Fibroblast of skin of back (primary cell): ENCODE measurements at regions not wholly inside any gene's neighbourhood (a gene's known extent, or its start where the extent isn't known, plus 50 kb on each side); places are given as distances from the start of the nearest gene placed in this dataset.
"Not testable (repeated sequence)": the region's sequence is repeated elsewhere in the genome, so short reads cannot be mapped to it uniquely, and the experiment has no call there.

ENCODE experiments used
- DNase-seq: peaks from one replicate; pipeline ENCODE4 v3.0.0-alpha.2; 2013

DNA sequence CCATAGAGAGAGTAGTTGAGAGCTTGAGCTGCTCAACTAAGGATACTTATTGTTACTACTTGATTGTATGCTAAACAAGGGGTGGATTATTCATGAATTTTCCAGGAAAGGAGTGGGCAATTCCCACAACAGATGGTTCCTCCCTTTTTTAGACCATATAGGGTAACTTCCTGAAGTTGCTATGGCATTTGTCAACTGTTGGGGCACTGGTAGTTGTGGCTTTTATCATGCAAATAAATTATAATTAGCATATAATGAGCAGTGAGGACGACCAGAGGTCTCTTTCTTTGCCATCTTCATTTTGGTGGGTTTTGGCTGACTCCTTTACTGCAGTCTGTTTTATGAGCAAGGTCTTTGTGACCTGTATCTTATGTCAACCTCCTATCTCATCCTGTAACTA is 1403.5 kb upstream of the PABPC4L start:
- no peak for DNase-seq

DNA sequence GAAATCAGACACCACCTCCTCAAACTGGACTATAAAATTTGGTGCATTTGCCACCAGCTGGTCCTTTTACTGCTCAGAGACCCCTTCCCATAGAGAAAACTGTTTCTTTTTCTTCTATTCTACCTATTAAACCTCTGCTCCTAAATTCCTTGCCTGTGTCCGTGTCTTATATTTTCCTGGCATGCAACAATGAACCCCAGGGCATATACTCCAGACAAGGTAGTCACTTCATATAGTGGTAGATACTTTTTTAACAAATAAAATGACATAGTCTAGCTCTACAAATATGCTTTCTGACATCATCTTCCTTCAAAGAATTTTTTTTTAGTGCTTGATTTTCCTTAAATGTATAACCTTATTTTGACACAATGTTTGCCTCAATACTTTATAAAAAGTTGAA is 1402.9 kb upstream of the PABPC4L start:
- no peak for DNase-seq

DNA sequence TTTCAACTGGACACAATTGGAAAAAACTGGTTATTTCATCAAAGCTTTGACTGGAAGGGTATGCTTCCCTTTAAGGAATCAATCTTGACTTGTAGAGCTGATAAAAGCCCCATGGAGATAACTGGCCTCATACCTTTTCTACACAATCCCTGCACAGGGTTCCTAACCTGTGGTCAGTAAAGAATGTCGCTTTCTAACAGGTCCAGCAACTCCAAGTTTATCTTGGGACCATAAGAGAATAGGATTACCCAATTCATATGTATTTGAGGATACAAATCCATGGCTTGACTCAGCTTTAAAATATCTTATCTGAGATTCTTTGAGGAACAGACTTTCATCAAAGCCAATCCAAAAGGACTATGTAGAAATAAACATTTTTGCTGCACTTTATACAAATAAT is 1399.8 kb upstream of the PABPC4L start:
- no peak for DNase-seq

DNA sequence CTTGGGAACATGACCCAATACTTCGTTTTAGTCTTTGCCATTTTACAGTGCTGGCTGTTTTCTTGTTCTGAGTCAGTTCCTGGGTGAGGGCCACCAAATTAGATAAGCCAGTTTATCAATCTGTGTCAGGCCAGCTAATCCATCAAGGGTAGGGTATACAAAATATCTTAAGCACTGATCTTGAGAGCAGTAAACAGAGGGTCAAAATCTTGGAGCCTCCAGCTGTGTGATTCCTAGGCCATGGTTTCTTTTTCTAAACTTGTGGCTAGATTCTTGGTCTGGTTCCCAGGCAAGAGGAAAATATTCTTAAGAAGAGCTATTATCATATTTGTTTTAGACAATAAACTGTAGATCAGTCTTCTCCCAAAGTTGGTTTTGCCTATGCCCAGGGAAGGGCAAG is 1396.6 kb upstream of the PABPC4L start:
- no peak for DNase-seq

DNA sequence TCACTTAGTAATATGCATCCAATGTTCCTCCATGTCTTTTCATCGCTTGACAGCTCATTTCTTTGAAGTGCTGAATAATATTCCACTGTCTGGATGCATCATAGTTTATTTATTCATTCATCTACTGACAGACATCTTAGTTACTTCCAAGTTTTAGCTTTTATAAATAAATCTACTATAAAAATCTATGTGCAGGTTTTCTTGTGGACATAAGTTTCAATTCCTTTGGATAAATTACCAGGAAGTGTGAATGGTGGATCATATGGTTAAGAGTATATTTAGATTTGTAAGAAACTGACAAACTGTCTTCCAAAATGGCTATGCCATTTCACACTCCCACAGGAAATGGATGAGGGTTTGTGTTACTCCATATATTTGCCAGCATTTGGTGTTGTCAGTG is 1392.9 kb upstream of the PABPC4L start:
- no peak for DNase-seq

DNA sequence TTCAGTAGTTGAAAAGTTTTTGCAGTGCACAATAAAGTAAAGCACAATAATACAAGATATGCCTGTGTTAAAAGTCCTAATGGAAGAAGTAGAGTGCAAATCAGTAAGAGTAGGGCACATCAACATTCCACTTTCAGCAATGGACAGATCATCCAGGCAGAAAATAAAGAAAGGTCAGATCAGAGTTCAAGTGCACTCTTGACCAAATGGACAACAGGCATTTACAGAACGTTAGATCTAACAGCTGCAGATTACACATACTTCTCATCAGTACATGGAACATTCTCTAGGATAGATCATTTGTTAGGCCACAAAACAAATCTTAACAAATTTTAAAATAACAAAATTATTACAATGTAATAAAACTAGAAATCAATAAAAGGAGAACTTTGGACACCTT is 1373.5 kb upstream of the PABPC4L start:
- DNase-seq: no peak

DNA sequence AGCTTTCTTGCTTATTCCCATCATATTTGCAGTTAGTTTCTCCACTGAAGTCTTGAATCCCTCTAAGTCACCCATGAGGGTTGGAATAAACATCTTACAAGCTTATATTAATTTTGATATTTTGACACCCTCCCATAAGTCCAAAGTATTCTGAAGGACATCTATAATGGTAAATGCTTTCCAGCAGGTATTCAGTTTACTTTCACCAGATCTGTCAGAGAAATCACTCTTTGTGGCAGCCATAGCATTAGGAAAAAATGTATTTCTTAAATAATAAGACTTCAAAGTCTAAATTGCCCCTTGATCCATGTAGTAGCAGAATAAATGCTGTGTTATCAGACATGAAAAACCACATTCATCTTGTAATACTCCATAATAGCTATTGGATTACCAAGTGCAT is 1371.7 kb upstream of the PABPC4L start:
- no peak for DNase-seq

DNA sequence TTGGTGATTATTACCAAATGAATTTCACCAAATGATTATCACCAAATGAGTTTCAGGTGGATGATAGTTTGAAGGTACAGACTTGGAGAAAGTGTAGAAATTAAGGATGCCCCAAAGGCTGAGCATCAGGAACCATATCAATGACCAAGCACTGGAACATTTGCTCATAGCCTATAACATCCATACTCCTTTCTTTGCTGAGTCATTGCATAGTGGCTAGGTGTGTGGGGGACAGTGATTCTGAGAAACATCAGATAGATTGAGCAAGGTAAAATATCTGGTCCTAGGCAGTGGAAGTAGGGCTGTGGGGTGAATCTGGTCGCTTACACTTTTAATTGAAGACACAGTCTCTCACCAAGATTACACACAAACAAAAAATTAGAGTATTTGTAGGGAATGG is 1362.5 kb upstream of the PABPC4L start:
- DNase-seq: no peak

DNA sequence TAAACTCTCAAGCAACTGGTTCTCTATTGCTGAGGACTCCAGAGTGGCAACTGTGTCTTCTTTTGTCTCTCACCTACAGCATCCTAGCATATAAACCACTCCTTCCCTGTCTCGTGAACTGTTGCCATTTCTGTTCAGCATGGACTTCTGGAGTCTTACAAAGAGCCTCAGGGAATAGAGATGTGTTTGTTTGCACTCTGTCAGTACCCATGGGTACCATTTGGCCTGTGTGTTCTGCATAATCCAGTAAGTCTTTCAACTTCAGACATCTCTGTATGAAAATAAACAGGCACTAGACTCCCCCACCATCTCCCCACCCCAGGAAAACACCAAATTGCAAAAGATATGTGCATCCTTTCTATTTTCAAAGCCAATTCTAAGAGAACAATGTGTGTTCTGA is 1351.6 kb upstream of the PABPC4L start:
- DNase-seq: no peak

DNA sequence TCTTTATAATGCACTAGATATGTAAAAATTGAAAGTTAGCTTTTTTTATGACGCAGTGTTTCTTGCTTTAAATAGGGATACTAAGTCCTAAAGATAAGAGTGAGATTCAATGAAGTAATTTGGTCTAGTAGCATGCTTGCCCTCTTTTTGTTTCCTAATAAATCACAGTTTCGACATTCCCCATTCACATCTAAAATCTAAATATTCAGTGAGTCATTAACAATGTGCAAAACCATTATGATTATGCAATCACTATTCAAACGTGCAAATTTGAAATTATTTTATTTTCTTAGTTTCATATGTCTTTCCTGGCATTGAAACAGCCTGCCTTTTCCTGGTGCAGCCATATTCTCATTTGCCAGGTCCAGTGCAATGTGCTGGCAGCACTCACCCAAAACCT is 1350.5 kb upstream of the PABPC4L start:
- DNase-seq: no peak

DNA sequence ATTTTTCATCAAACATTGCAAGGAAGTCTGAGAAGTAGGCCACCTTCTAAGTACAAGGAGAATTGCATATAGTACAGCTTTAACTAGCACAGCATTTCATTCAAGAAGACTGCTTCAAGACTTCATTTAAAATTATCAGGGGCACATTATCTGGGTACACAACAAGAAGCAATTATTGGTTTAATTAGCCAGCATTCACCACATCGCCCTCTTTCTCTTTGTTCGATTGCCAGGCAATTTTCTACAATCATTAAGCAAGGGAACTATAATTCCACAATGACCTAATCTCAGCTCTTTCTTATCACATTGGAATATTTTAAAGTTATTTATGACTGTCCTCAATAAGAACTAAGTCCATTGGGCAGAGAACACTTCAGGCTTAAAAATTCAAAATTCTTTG is 1347.1 kb upstream of the PABPC4L start:
- no peak for DNase-seq

DNA sequence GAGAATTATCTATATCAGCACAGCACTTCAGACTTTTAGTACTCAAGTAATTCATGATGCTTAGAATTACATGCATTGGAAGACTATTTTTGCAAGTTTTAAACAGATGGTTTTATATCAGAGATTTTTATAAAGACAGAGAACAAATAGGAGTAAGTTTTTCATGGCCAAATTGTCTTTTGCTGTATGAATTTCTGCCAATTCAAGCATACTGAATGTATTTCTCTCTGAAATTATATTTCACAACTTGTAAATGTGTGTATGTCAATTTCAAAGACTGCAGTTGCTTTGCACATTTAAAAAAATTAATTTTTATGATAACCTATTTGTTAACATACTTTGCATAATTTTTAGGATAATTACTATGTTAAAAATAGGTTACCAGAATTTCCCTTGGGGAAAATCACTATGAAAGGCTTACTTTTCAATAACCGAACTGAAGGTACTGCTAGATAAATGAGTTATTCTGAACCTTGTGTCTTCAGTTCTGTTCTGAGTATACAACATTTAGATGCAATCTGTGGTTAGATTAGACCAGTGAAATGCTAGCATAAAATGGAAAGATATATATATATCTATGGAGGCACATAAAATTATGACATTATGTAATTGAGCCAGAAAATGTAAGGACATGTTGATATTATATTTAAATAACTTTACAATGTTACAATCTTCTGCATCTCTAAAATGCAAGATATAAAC is 1344.2 kb upstream of the PABPC4L start:
- no peak for DNase-seq

DNA sequence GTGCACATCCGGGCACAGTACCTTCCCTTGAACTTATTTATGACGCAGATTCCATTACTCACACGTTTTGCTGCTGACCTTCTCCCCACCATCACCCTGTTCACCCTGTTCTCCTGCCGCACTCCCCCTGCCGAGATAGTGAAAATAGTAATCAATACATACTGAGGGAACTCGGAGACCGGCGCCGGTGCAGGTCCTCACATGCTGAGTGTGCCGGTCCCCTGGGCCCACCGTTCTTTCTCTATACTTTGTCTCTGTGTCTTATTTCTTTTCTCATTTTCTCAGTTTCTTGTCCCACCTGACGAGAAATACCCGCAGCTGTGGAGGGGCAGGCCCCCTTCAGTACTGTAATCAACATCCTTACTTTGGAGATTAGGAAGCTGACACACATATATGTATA is 1337.1 kb upstream of the PABPC4L start:
- no peak for DNase-seq

DNA sequence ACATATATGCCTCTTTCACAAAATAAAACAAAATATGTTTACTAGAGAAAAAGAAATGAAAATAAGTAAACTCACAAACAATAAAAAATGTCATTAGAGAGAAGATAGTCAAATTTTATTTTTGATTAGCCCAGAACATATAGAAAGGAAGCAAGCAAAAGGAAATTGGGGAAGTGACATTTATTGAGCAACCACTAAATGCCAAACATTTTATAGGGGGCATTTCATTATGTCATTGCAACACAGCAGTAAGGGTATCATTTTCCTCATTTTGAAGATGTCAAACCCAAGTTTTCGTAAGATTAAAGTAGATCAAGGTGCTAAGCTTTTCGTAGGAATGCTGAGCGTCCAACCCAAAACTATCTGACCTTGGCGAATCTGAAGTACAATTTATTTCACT is 1331.5 kb upstream of the PABPC4L start:
- no peak for DNase-seq

DNA sequence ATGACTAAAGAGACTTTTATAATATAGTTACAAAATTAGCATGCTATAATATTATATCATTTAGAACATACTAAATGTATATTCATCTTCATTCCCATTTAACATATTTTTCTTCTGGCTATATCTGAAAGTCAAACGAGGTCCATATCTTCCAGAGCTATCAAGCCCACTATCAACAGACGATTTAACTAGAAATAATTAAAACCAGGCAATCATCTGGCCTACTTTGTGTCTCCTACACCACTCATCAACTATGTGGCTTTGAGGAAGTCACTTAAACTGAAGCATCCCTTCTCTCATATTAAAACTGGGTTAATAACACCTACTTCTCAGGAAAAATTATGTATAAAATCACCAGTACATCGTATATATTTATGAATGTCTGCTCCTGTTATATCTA is 1330.5 kb upstream of the PABPC4L start:
- DNase-seq: no peak

DNA sequence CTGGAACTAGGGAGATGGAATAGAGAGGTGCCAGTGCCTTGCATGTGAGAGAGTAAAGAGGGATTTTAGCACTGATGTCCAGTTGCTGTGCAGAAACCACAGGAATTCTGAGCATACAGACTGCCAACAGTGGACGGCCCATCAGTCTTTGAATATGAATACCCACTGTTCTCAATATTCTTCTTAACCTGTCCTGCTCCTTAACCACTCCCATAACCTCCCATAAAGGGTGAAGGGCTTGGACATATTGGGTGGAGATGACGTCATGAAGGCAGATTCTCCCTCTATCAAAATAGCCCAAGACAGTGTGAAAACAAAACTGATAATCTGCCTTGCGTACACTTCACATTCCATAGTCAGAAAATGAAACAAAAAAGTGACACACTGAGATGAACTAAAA is 1313.7 kb upstream of the PABPC4L start:
- peak; percentile 6 for DNase-seq

DNA sequence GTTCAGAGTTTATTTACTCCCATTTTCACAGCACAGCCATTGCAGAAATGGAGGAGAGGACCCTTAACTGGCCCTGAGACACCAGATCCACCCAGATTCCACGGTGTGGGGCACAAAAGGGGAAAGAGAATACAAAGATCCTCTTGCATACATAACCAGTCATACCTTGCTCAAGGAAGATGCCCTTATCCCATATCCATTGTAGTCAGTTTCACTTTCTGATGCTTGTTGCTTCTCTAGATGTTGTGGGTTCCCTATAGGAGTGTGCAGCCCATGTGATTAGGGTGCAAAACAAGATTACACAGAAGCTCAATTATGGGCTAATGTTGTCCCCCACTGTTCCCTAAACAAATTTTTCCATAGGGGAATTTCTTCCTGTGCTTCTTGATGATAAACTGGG is 1309.0 kb upstream of the PABPC4L start:
- DNase-seq: no peak

DNA sequence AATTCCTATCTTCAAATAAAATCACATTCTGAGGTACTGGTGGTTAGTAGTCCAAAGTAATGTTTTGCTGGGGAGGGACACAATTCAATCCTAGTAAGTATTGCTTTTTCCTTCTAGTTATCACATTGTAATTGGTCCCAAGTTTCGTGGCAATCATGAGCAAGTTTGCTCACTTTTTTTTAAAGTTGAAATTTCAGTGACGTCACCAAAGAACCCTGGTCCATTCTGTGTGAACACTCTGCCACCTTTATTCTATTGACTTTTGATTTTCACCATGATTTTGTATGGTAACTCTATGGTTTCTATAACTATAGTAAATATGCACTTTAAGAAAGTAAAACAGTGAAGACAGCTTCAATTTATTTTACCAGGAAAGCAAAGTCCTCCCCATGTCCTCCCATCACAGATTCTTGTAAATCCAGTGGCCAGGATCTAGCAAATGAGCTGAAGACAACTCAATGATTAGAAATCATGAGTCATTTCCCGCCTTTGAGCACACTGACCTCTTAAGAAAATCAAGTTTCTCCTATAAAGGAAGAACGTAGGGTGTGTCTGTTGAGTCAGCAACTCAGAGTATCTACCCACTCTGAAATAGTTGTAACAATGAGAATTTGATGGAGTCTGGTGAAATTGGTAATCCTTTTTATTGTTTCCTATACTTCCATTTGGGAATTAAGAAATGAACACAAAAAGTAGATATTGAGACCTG is 1306.6 kb upstream of the PABPC4L start:
- DNase-seq: peak; percentile 87

DNA sequence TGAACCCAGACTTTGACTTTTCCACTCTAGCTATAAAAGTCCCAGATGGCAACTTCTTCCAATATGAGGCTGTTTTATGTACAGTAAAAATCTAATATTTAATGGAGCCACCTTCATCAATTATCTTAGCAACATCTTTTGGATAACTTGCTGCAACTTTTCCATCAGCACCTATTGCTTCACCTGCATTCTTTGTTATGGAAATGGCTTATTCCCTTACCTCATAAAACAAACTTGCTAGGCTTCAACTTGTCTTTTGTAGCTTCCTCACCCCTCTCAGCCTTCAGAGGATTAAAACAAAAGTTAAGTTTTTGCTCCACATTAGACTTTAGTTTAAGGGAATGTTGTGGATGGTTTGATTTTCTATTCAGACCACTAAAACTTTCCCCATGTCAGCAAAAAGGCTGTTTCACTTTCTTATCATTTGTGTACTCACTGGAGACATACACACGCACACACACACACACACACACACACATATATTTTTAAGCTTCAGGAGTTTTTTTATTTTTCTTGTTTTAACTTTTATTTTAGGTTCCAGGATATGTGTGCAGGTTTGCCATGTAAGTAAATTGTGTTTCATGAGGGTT is 1296.1 kb upstream of the PABPC4L start:
- no peak for DNase-seq

DNA sequence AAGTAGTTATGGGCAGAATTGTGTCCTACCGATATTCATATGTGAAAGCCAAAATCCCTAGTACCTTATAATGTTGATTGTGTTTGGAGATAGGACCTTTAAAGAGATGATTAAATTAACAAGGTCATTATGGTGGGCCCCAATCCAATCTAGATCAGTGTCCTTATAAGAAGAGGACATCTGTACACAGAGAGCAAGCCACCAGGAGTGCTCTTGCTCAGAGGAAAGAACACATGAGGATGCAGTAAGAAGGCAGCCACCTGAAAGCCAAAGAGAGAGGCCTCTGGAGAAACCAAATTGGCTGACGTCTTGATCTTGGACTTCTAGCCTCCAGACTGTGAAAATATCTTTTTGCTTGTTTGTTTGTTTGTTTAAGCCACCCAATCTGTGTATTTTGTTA is 1290.8 kb upstream of the PABPC4L start:
- DNase-seq: no peak

DNA sequence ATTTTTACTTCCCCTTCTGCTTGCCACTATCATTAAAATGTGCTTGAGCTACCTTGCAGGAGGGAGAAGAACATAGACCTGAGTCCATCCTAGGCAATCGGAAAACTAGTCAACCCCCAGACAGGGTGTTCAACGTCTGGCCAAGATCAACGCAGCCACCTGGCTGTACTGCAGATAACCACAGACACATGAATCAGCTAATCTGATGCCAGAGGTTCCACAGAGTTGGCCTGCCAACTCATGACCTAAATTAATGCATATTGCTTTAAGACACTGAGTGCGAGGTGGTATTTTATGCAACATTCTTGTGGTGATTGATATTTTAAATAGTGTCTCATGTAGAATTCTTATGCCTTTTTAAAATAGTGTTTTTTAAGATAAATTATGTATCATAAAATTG is 1283.8 kb upstream of the PABPC4L start:
- DNase-seq: no peak

DNA sequence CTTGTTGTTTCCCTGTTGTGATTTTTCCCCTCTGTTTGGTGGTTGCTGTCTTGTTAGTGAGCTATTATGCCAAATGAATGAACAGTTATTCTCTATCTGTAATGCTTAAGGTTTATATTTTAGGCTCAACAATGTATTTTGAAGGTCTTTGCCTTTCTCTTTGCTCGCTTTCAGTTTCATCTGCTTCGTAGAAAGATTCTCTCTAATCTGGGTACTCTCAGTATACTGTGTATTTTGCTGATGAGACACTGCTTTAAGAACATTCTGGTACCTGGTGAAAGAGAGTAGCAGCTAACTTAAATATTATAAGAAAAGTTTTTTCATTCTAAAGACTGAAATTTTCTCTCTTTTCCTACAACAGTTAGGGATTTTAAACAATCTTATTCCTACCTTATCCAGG is 1274.7 kb upstream of the PABPC4L start:
- no peak for DNase-seq

DNA sequence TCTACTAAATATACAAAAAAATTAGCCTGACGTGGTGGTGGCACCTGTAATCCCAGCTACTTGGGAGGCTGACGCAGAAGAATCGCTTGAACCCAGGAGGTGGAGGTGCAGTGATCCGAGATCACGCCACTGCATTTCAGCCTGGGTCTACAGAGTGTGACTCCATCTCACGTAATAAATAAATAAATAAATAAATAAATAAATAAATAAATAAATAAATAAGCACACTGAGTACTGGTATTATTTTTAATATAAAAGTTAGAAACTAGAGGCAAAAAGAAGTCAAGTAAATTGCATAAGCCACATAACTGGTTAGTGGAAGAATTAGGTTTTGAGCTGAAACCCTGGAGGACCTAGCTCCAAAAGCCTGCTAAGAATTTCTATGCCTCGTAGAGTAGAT is 1262.7 kb upstream of the PABPC4L start:
- no peak for DNase-seq

DNA sequence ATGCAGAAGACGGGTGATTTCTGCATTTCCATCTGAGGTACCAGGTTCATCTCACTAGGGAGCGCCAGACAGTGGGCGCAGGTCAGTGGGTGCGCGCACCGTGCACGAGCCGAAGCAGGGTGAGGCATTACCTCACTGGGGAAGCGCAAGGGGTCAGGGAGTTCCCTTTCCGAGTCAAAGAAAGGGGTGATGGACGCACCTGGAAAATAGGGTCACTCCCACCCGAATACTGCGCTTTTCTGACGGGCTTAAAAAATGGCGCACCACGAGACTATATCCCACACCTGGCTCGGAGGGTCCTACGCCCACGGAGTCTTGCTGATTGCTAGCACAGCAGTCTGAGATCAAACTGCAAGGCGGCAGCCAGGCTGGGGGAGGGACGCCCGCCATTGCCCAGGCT is 1246.0 kb upstream of the PABPC4L start:
- not testable (repeated sequence) for DNase-seq
